GM12878 (cell line): ENCODE measurements at regions not wholly inside any gene's neighbourhood (a gene's known extent, or its start where the extent isn't known, plus 50 kb on each side); places are given as distances from the start of the nearest gene placed in this dataset.

ENCODE experiments used
- ATAC-seq: fragments of 200-7000 bp; cut with Tn5 transposase; 3 replicates; pipeline ENCODE4 v1.9.1; 2020; ENCODE audit warnings: mild to moderate bottlenecking, moderate library complexity
- BruUV-seq: library from RNA; stranded (reverse); fragments of 400-500 nt; replicated peaks from 2 replicates; lab custom pipeline; 2021; lab: Mats Ljungman, UMichigan
- CTCF ChIA-PET: fragments of 300-600 bp; sonication (Branson Sonifier 250); formaldehyde crosslinking; extraction: SDS; loops from one replicate; lab custom pipeline; 2021; ENCODE audit warnings: inconsistent platforms; lab: Yijun Ruan, JAX
- POLR2A ChIA-PET: fragments of 350-600 bp; formaldehyde crosslinking; extraction: SDS; loops from one replicate; lab custom pipeline; 2021; ENCODE audit warnings: inconsistent platforms; lab: Charles Lee
- RAD21 ChIA-PET: fragments of 300-600 bp; sonication (Branson Sonifier 250); formaldehyde crosslinking; loops from one replicate; lab custom pipeline; 2023; ENCODE audit warnings: antibody characterized with exemption; ENCODE audit not compliant: unreplicated experiment; lab: Charles Lee
- SMC1A ChIA-PET: fragments of 300-600 bp; sonication (Branson Sonifier 250); formaldehyde crosslinking; loops from one replicate; lab custom pipeline; 2023; ENCODE audit not compliant: unreplicated experiment, uncharacterized antibody; lab: Charles Lee
- DNase-seq: peaks from one replicate; pipeline ENCODE4 v3.0.0-alpha.2; 2011; ENCODE audit warnings: low read depth, low spot score
- FAIRE-seq: peaks from 3 replicates; lab custom pipeline; 2011; peaks lifted over from hg19 to GRCh38; lab: Jason Lieb, UNC
- H2AFZ ChIP-seq: 2 replicates; pipeline ENCODE4 v1.6.0; 2011; ENCODE audit warnings: low read depth, low read length, control low read depth; ENCODE audit not compliant: control insufficient read depth
- H3K27ac ChIP-seq: 2 replicates; pipeline ENCODE4 v1.5.1; 2011; ENCODE audit warnings: control low read depth; ENCODE audit not compliant: control insufficient read depth, insufficient read depth
- H3K27me3 ChIP-seq, 2 experiments: replicated peaks in 1 of 2; 2 replicates each; pipeline versions ENCODE4 v1.6.0 to v1.6.1; 2011; ENCODE audit warnings: low read length in 1 of 2; ENCODE audit not compliant: control insufficient read depth in 2 of 2, insufficient read depth in 2 of 2
- H3K36me3 ChIP-seq, 2 experiments: 2 replicates each; pipeline ENCODE4 v1.5.1; 2011; ENCODE audit warnings: low read length in 1 of 2; ENCODE audit not compliant: control insufficient read depth in 2 of 2, insufficient read depth in 2 of 2
- H3K4me1 ChIP-seq: 2 replicates; pipeline ENCODE4 v1.6.1; 2011; ENCODE audit warnings: mild to moderate bottlenecking, low read length, moderate library complexity, mixed read lengths; ENCODE audit not compliant: control insufficient read depth, insufficient read depth
- H3K4me2 ChIP-seq: 2 replicates; pipeline ENCODE4 v1.6.0; 2011; ENCODE audit warnings: control low read depth; ENCODE audit not compliant: control insufficient read depth, insufficient read depth
- H3K4me3 ChIP-seq: fragments of 200-600 bp; sonication (generic); 2 replicates; pipeline ENCODE4 v1.5.1; 2016
- H3K79me2 ChIP-seq: 2 replicates; pipeline ENCODE4 v1.6.0; 2011; ENCODE audit warnings: low read length; ENCODE audit not compliant: control insufficient read depth, insufficient read depth
- H3K9ac ChIP-seq: 2 replicates; pipeline ENCODE4 v1.8.0; 2011; ENCODE audit warnings: low read length, control low read depth, mixed read lengths; ENCODE audit not compliant: control insufficient read depth, insufficient read depth
- H3K9me3 ChIP-seq: replicated peaks from 3 replicates; pipeline ENCODE4 v1.5.1; 2011; ENCODE audit warnings: mild to moderate bottlenecking, low read length; ENCODE audit not compliant: control insufficient read depth, insufficient read depth
- H4K20me1 ChIP-seq: 2 replicates; pipeline ENCODE4 v1.6.0; 2011; ENCODE audit not compliant: control insufficient read depth, insufficient read depth
- BACH1 ChIP-seq: fragments of 450-650 bp; IDR thresholded peaks from 2 replicates; pipeline ENCODE4 v1.6.1; 2017; ENCODE audit warnings: mild to moderate bottlenecking, borderline replicate concordance
- CBFB ChIP-seq: IDR thresholded peaks from 2 replicates; pipeline ENCODE4 v1.6.1; 2016; ENCODE audit warnings: antibody characterized with exemption, low read depth
- CBX5 ChIP-seq: sonication (generic); IDR thresholded peaks from 2 replicates; pipeline ENCODE4 v1.6.1; 2016; ENCODE audit warnings: low read depth, moderate library complexity, mild to moderate bottlenecking, inconsistent platforms
- CREB1 ChIP-seq: IDR thresholded peaks from 2 replicates; pipeline ENCODE4 v1.6.1; 2012; ENCODE audit warnings: low read depth, mild to moderate bottlenecking, inconsistent platforms
- ETV6 ChIP-seq, 2 experiments: fragments of 450-650 bp in 1 of 2; IDR thresholded peaks in 1 of 2; conservative IDR thresholded peaks in 1 of 2; 2 replicates each; pipeline ENCODE4 v1.6.1; 2014; ENCODE audit warnings: antibody characterized with exemption in 1 of 2, borderline replicate concordance in 1 of 2, low read depth in 1 of 2, mild to moderate bottlenecking in 1 of 2, moderate library complexity in 1 of 2
- KLF5 ChIP-seq: fragments of 450-650 bp; IDR thresholded peaks from 2 replicates; pipeline ENCODE4 v1.6.1; 2014; ENCODE audit warnings: mild to moderate bottlenecking; ENCODE audit not compliant: partially characterized antibody
- MTA3 ChIP-seq: IDR thresholded peaks from 2 replicates; pipeline ENCODE4 v1.6.1; 2012; ENCODE audit warnings: low read length, inconsistent platforms, borderline replicate concordance
- MYB ChIP-seq: fragments of 150-350 bp; IDR thresholded peaks from 2 replicates; pipeline ENCODE4 v1.6.1; 2014; ENCODE audit warnings: mild to moderate bottlenecking, low read depth, low read length, borderline replicate concordance
- RFX5 ChIP-seq: IDR thresholded peaks from 2 replicates; pipeline ENCODE4 v1.6.1; 2011; ENCODE audit warnings: low read depth, low read length, improper control_type of control experiment
- SIX5 ChIP-seq: IDR thresholded peaks from 2 replicates; pipeline ENCODE4 v1.6.1; 2011; ENCODE audit warnings: mild to moderate bottlenecking, low read depth, low read length, moderate library complexity; ENCODE audit not compliant: severe bottlenecking
- TARDBP ChIP-seq: IDR thresholded peaks from 2 replicates; pipeline ENCODE4 v1.6.1; 2016; ENCODE audit warnings: borderline replicate concordance
- TCF3 ChIP-seq: IDR thresholded peaks from 2 replicates; pipeline ENCODE4 v1.6.1; 2012; ENCODE audit warnings: low read depth, mild to moderate bottlenecking, low read length, borderline replicate concordance; ENCODE audit not compliant: insufficient read depth
- WGBS: methylation state at CpG from one replicate; pipeline ENCODE4 v1.1.6; 2016; ENCODE audit warnings: low lambda C conversion rate; ENCODE audit not compliant: insufficient replicate concordance, insufficient coverage; ENCODE audit errors: missing lambda C conversion rate; 5-methylcytosine and 5-hydroxymethylcytosine counted together
- in situ Hi-C: fragments of 300-500 bp; cut with MboI; formaldehyde crosslinking; loops from 9 replicates; pipeline ENCODE4 v1.14.3; 2018; ENCODE audit warnings: mixed read lengths
- intact Hi-C: fragments of 100-400 bp; cut with micrococcal nuclease; formaldehyde crosslinking; loops from one replicate; pipeline ENCODE4 v1.14.2; 2022; ENCODE audit not compliant: unreplicated experiment
- TF ChIP-seq, protein P1 (sequence below): IDR thresholded peaks from 2 replicates; pipeline ENCODE4 v1.6.1; 2012; ENCODE audit warnings: improper control_type of control experiment, low read depth, low read length; ENCODE audit not compliant: insufficient replicate concordance

GRCh38 chr2:105150231-105150630, 91.3 kb upstream of the GPR45 start:
- BruUV-seq: no TSS peak
- in situ Hi-C loops (no loop called here), intact Hi-C loops (no loop called here)
- H4K20me1 ChIP-seq: no peaks in the 10 kb centered on the region
- no peaks in the 10 kb centered on the region for H3K4me1 ChIP-seq
- H3K27me3 ChIP-seq: peaks cover 0 to 1% of the 10 kb centered on the region in 2 experiments; a peak in 2 of 4 replicates
- POLR2A ChIA-PET: no interaction called here
- no peaks in the 10 kb centered on the region for H3K9me3 ChIP-seq
- no peaks in the 10 kb centered on the region for H3K79me2 ChIP-seq
- no peaks in the 10 kb centered on the region for H3K36me3 ChIP-seq
- H3K4me2 ChIP-seq: no peak overlapping the region
- H3K9ac ChIP-seq: no peak overlapping the region
- DNase-seq: no peak
- H3K27ac ChIP-seq: no peak overlapping the region
- no peak overlapping the region for H3K4me3 ChIP-seq
- RAD21 ChIA-PET: no interaction called here
- 71% methylated on average over 2 of the region's 3 CpGs for WGBS
- no peak for FAIRE-seq
- ATAC-seq: no peak
- SMC1A ChIA-PET: no interaction called here
- no peak overlapping the region for H2AFZ ChIP-seq
- TF ChIP-seq MTA3: no peak
- no peak for TF ChIP-seq TARDBP
- TF ChIP-seq RFX5: no peak
- TF ChIP-seq CBX5: no peak
- no peak for TF ChIP-seq CBFB
- TF ChIP-seq SIX5: no peak
- TF ChIP-seq, protein P1, sequence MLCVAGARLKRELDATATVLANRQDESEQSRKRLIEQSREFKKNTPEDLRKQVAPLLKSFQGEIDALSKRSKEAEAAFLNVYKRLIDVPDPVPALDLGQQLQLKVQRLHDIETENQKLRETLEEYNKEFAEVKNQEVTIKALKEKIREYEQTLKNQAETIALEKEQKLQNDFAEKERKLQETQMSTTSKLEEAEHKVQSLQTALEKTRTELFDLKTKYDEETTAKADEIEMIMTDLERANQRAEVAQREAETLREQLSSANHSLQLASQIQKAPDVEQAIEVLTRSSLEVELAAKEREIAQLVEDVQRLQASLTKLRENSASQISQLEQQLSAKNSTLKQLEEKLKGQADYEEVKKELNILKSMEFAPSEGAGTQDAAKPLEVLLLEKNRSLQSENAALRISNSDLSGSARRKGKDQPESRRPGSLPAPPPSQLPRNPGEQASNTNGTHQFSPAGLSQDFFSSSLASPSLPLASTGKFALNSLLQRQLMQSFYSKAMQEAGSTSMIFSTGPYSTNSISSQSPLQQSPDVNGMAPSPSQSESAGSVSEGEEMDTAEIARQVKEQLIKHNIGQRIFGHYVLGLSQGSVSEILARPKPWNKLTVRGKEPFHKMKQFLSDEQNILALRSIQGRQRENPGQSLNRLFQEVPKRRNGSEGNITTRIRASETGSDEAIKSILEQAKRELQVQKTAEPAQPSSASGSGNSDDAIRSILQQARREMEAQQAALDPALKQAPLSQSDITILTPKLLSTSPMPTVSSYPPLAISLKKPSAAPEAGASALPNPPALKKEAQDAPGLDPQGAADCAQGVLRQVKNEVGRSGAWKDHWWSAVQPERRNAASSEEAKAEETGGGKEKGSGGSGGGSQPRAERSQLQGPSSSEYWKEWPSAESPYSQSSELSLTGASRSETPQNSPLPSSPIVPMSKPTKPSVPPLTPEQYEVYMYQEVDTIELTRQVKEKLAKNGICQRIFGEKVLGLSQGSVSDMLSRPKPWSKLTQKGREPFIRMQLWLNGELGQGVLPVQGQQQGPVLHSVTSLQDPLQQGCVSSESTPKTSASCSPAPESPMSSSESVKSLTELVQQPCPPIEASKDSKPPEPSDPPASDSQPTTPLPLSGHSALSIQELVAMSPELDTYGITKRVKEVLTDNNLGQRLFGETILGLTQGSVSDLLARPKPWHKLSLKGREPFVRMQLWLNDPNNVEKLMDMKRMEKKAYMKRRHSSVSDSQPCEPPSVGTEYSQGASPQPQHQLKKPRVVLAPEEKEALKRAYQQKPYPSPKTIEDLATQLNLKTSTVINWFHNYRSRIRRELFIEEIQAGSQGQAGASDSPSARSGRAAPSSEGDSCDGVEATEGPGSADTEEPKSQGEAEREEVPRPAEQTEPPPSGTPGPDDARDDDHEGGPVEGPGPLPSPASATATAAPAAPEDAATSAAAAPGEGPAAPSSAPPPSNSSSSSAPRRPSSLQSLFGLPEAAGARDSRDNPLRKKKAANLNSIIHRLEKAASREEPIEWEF: no peak
- TF ChIP-seq CREB1: no peak
- no peak for TF ChIP-seq ETV6 (conservative IDR thresholded peaks at IDR 0.05 in 1 of 2, IDR thresholded peaks at IDR 0.05 in 1 of 2; ENCODE audit: borderline replicate concordance in 1 of 2, low read depth in 1 of 2)
- no peak for TF ChIP-seq MYB
- no peak for TF ChIP-seq BACH1
- no peak for TF ChIP-seq TCF3
- no peak for TF ChIP-seq KLF5
- CTCF ChIA-PET: interaction anchor here (1.1 to 1.4 kb wide), 2 partner anchors 34 to 138 kb away, joined by 3 to 4 read pairs; no protein-coding TSS in a partner anchor
